Mesendoderm (in vitro differentiated cells): ENCODE measurements at regions not wholly inside any gene's neighbourhood (a gene's known extent, or its start where the extent isn't known, plus 50 kb on each side); places are given as distances from the start of the nearest gene placed in this dataset.
A peak's percentile ranks its signal among the peaks of the same experiment; 100 is the strongest.

Experiments used
- DNase-seq: peaks from one replicate; pipeline ENCODE4 v3.0.0; 2013
- H2AK5ac ChIP-seq: 2 replicates; pipeline ENCODE4 v1.6.1; 2013; ENCODE audit warnings: low read length, inconsistent platforms
- H2BK120ac ChIP-seq: 2 replicates; pipeline ENCODE4 v1.6.1; 2013; ENCODE audit warnings: low read depth, mild to moderate bottlenecking, low read length, moderate library complexity, mixed read lengths
- H2BK15ac ChIP-seq: replicated peaks from 2 replicates; pipeline ENCODE4 v1.6.1; 2013; ENCODE audit warnings: low read depth, mild to moderate bottlenecking, moderate library complexity
- H2BK5ac ChIP-seq: 2 replicates; pipeline ENCODE4 v1.6.1; 2013; ENCODE audit warnings: low read length, inconsistent platforms
- H3K18ac ChIP-seq: 2 replicates; pipeline ENCODE4 v1.6.1; 2013; ENCODE audit warnings: mild to moderate bottlenecking, low read length, mixed read lengths
- H3K23ac ChIP-seq: one replicate; pipeline ENCODE4 v1.6.1; 2013; ENCODE audit warnings: low read length
- H3K27ac ChIP-seq: 2 replicates; pipeline ENCODE4 v1.5.1; 2013; ENCODE audit warnings: low read depth, mild to moderate bottlenecking, inconsistent platforms, low read length, moderate library complexity
- H3K27me3 ChIP-seq: 2 replicates; pipeline ENCODE4 v1.6.1; 2013; ENCODE audit warnings: low read length, control low read depth, mild to moderate bottlenecking, inconsistent platforms; ENCODE audit not compliant: insufficient read depth, poor library complexity
- H3K36me3 ChIP-seq: 2 replicates; pipeline ENCODE4 v1.6.1; 2013; ENCODE audit warnings: low read length, inconsistent platforms; ENCODE audit not compliant: control insufficient read depth, insufficient read depth
- H3K4ac ChIP-seq: one replicate; pipeline ENCODE4 v1.6.1; 2013; ENCODE audit warnings: low read depth, mild to moderate bottlenecking, low read length, moderate library complexity
- H3K4me1 ChIP-seq: 2 replicates; pipeline ENCODE4 v1.6.1; 2013; ENCODE audit warnings: low read depth, low read length, inconsistent platforms; ENCODE audit not compliant: control insufficient read depth
- H3K4me2 ChIP-seq: 2 replicates; pipeline ENCODE4 v1.6.1; 2013; ENCODE audit warnings: low read length
- H3K4me3 ChIP-seq: 2 replicates; pipeline ENCODE4 v1.5.1; 2013; ENCODE audit warnings: mild to moderate bottlenecking, low read length
- H3K56ac ChIP-seq: one replicate; pipeline ENCODE4 v1.6.1; 2013; ENCODE audit warnings: low read length
- H3K79me1 ChIP-seq: 2 replicates; pipeline ENCODE4 v1.6.1; 2013; ENCODE audit warnings: low read length, inconsistent platforms
- H3K79me2 ChIP-seq: 2 replicates; pipeline ENCODE4 v1.6.1; 2013; ENCODE audit warnings: mild to moderate bottlenecking, low read length; ENCODE audit not compliant: control insufficient read depth, insufficient read depth
- H3K9ac ChIP-seq: 2 replicates; pipeline ENCODE4 v1.6.1; 2013; ENCODE audit warnings: low read length, inconsistent platforms
- H4K5ac ChIP-seq: one replicate; pipeline ENCODE4 v1.6.1; 2013; ENCODE audit warnings: low read length
- H4K8ac ChIP-seq: one replicate; pipeline ENCODE4 v1.6.1; 2013; ENCODE audit warnings: low read depth, mild to moderate bottlenecking, control low read depth, low read length, moderate library complexity
- WGBS: extraction: QIAGEN DNeasy Blood & Tissue Kit; methylation state at CpG from one replicate; pipeline ENCODE4 v1.1.7; 2013; ENCODE audit warnings: low lambda C conversion rate, missing lambda C conversion rate; ENCODE audit not compliant: insufficient coverage; ENCODE audit errors: extremely low coverage; 5-methylcytosine and 5-hydroxymethylcytosine counted together

- Histone ChIP-seq H2AK5ac (no peak overlapping the region), H3K56ac (peak overlapping the region; percentile 50), H3K27me3 (no peaks in the 10 kb centered on the region), H3K4ac (no peak overlapping the region), H3K18ac (peak overlapping the region; percentile 65), H3K4me3 (no peak overlapping the region), H3K27ac (no peak overlapping the region), H4K8ac (no peak overlapping the region), H3K79me2 (no peaks in the 10 kb centered on the region), H4K5ac (no peak overlapping the region), H3K4me1 (peaks cover 7% of the 10 kb centered on the region), H3K4me2 (no peak overlapping the region), H2BK5ac (peak overlapping the region; percentile 65), H3K23ac (no peak overlapping the region), H3K79me1 (no peaks in the 10 kb centered on the region), H2BK120ac (no peak overlapping the region), H3K36me3 (no peaks in the 10 kb centered on the region), H3K9ac (no peak overlapping the region), H2BK15ac (no peak overlapping the region)
- no CpG with 5 or more reads among the region's 1 CpG for WGBS
- DNase-seq, result peak; percentile 85
These were observed 93.9 kb downstream of the DYRK2 start for GRCh38 chr12:67742461-67742860.

- no peak for DNase-seq
- no peaks in the 10 kb centered on the region for H3K4me1 ChIP-seq
- H3K9ac ChIP-seq, result no peak overlapping the region
- H3K79me2 ChIP-seq, result no peaks in the 10 kb centered on the region
- H3K27me3 ChIP-seq, result no peaks in the 10 kb centered on the region
- no peaks in the 10 kb centered on the region for H3K36me3 ChIP-seq
- no peak overlapping the region for H2BK120ac ChIP-seq
- H3K4me3 ChIP-seq, result no peak overlapping the region
- H2AK5ac ChIP-seq, result no peak overlapping the region
- H3K56ac ChIP-seq, result no peak overlapping the region
- no peak overlapping the region for H3K27ac ChIP-seq
- no peak overlapping the region for H4K5ac ChIP-seq
- no peak overlapping the region for H3K18ac ChIP-seq
- no CpG with 5 or more reads among the region's 2 CpGs for WGBS
- H4K8ac ChIP-seq, result no peak overlapping the region
- no peak overlapping the region for H2BK5ac ChIP-seq
- no peak overlapping the region for H3K4me2 ChIP-seq
- H3K4ac ChIP-seq, result no peak overlapping the region
- no peak overlapping the region for H2BK15ac ChIP-seq
- no peak overlapping the region for H3K23ac ChIP-seq
- H3K79me1 ChIP-seq, result no peaks in the 10 kb centered on the region
These were observed 99.6 kb downstream of the DYRK2 start for GRCh38 chr12:67747869-67748742.

- no peak overlapping the region for H3K18ac ChIP-seq
- H2BK120ac ChIP-seq, result no peak overlapping the region
- H4K8ac ChIP-seq, result no peak overlapping the region
- no peaks in the 10 kb centered on the region for H3K79me2 ChIP-seq
- H3K56ac ChIP-seq, result no peak overlapping the region
- H2AK5ac ChIP-seq, result no peak overlapping the region
- no peak overlapping the region for H3K4me3 ChIP-seq
- H4K5ac ChIP-seq, result no peak overlapping the region
- no peaks in the 10 kb centered on the region for H3K36me3 ChIP-seq
- no peak overlapping the region for H2BK15ac ChIP-seq
- no peaks in the 10 kb centered on the region for H3K79me1 ChIP-seq
- H3K4ac ChIP-seq, result no peak overlapping the region
- WGBS, result no CpG with 5 or more reads among the region's 1 CpG
- H3K27me3 ChIP-seq, result no peaks in the 10 kb centered on the region
- H3K9ac ChIP-seq, result no peak overlapping the region
- H3K4me1 ChIP-seq, result no peaks in the 10 kb centered on the region
- H2BK5ac ChIP-seq, result no peak overlapping the region
- DNase-seq, result no peak
- H3K27ac ChIP-seq, result no peak overlapping the region
- H3K23ac ChIP-seq, result no peak overlapping the region
- H3K4me2 ChIP-seq, result no peak overlapping the region
These were observed 100.1 kb downstream of the DYRK2 start for GRCh38 chr12:67748743-67749040.

GRCh38 chr12:67750513-67751183, 102.1 kb downstream of the DYRK2 start:
- Histone ChIP-seq H3K36me3 (no peaks in the 10 kb centered on the region), H3K27ac (no peak overlapping the region), H3K4me2 (no peak overlapping the region), H2BK15ac (no peak overlapping the region), H4K5ac (no peak overlapping the region), H3K18ac (no peak overlapping the region), H3K56ac (no peak overlapping the region), H3K27me3 (no peaks in the 10 kb centered on the region), H3K9ac (no peak overlapping the region), H2BK5ac (no peak overlapping the region), H2BK120ac (no peak overlapping the region), H3K79me1 (no peaks in the 10 kb centered on the region), H3K4me1 (no peaks in the 10 kb centered on the region), H3K4ac (no peak overlapping the region), H3K79me2 (no peaks in the 10 kb centered on the region), H2AK5ac (no peak overlapping the region), H3K23ac (no peak overlapping the region), H3K4me3 (no peak overlapping the region), H4K8ac (no peak overlapping the region)
- no CpG with 5 or more reads among the region's 3 CpGs for WGBS
- no peak for DNase-seq

- Histone ChIP-seq H2BK15ac (no peak overlapping the region), H2AK5ac (no peak overlapping the region), H3K4me2 (no peak overlapping the region), H3K79me2 (no peaks in the 10 kb centered on the region), H3K27me3 (no peaks in the 10 kb centered on the region), H3K9ac (no peak overlapping the region), H3K27ac (no peak overlapping the region), H2BK5ac (no peak overlapping the region), H3K56ac (no peak overlapping the region), H3K36me3 (no peaks in the 10 kb centered on the region), H4K5ac (no peak overlapping the region), H3K4ac (no peak overlapping the region), H3K4me1 (no peaks in the 10 kb centered on the region), H4K8ac (no peak overlapping the region), H3K23ac (no peak overlapping the region), H3K18ac (peak overlapping the region; percentile 60), H3K4me3 (no peak overlapping the region), H2BK120ac (no peak overlapping the region), H3K79me1 (no peaks in the 10 kb centered on the region)
- DNase-seq, result no peak
- WGBS, result no CpG with 5 or more reads among the region's 6 CpGs
These were observed 102.9 kb downstream of the DYRK2 start for GRCh38 chr12:67751381-67751928.
